WTC11 (cell line): ENCODE measurements at regions not wholly inside any gene's neighbourhood (a gene's known extent, or its start where the extent isn't known, plus 50 kb on each side); places are given as distances from the start of the nearest gene placed in this dataset.

Experiments
- ATAC-seq: fragments of 200-7000 bp; cut with Tn5 transposase; 2 replicates; pipeline ENCODE4 v1.10.0; 2021; ENCODE audit warnings: mild to moderate bottlenecking, moderate library complexity
- CTCF ChIA-PET: fragments of 300-600 bp; sonication (Branson Sonifier 250); formaldehyde crosslinking; loops from one replicate; lab custom pipeline; 2021; ENCODE audit warnings: antibody characterized with exemption; lab: Charles Lee
- POLR2A ChIA-PET: fragments of 350-600 bp; sonication (Branson Sonifier 250); formaldehyde crosslinking; loops from one replicate; lab custom pipeline; 2021; ENCODE audit warnings: antibody characterized with exemption; lab: Charles Lee
- DNase-seq: peaks from one replicate; pipeline ENCODE4 v3.0.0; 2021; ENCODE audit warnings: low spot score
- H3K27ac Mint-ChIP-seq: 2 replicates; pipeline ENCODE4 v1.8.0; 2021; ENCODE audit warnings: mixed read lengths
- H3K27me3 Mint-ChIP-seq: 2 replicates; pipeline ENCODE4 v1.8.0; 2021; ENCODE audit warnings: low read depth, mild to moderate bottlenecking, moderate library complexity, mixed read lengths
- H3K36me3 Mint-ChIP-seq: 2 replicates; pipeline ENCODE4 v1.8.0; 2021; ENCODE audit warnings: mixed read lengths
- H3K4me1 Mint-ChIP-seq: 2 replicates; pipeline ENCODE4 v1.8.0; 2022; ENCODE audit warnings: mixed read lengths
- H3K4me3 Mint-ChIP-seq: 2 replicates; pipeline ENCODE4 v1.8.0; 2021; ENCODE audit warnings: mild to moderate bottlenecking, moderate library complexity, mixed read lengths
- H3K9me3 Mint-ChIP-seq: 2 replicates; pipeline ENCODE4 v1.8.0; 2021; ENCODE audit warnings: mixed read lengths
- ELF4 ChIP-seq: sonication (generic); formaldehyde crosslinking; IDR thresholded peaks from 2 replicates; pipeline ENCODE4 v1.8.1; 2022; ENCODE audit warnings: low read depth, mild to moderate bottlenecking, moderate library complexity, missing genetic modification reagents
- GABPB1 ChIP-seq: sonication (generic); formaldehyde crosslinking; IDR thresholded peaks from 2 replicates; pipeline ENCODE4 v1.8.1; 2023; ENCODE audit warnings: mild to moderate bottlenecking, missing genetic modification reagents
- NFE2L1 ChIP-seq: sonication (generic); formaldehyde crosslinking; IDR thresholded peaks from 2 replicates; pipeline ENCODE4 v1.8.1; 2023; ENCODE audit warnings: missing genetic modification reagents
- NR3C1 ChIP-seq: sonication (generic); formaldehyde crosslinking; conservative IDR thresholded peaks from 2 replicates; pipeline ENCODE4 v1.8.1; 2023; ENCODE audit warnings: low read depth, mild to moderate bottlenecking, missing genetic modification reagents
- RELA ChIP-seq: sonication (generic); formaldehyde crosslinking; IDR thresholded peaks from 2 replicates; pipeline ENCODE4 v1.8.1; 2022; ENCODE audit warnings: missing genetic modification reagents, mild to moderate bottlenecking, borderline replicate concordance
- RORB ChIP-seq: fragments of 250-450 bp; sonication (Bioruptor Pico); IDR thresholded peaks from 2 replicates; pipeline ENCODE4 v1.9.0; 2021; ENCODE audit warnings: mild to moderate bottlenecking
- TF ChIP-seq, protein P1 (sequence below): fragments of 250-450 bp; sonication (Bioruptor Pico); IDR thresholded peaks from 2 replicates; pipeline ENCODE4 v2.1.2; 2022; ENCODE audit warnings: mild to moderate bottlenecking, moderate library complexity
- TF ChIP-seq, protein P2 (sequence below): sonication (generic); formaldehyde crosslinking; IDR thresholded peaks from 2 replicates; pipeline ENCODE4 v1.8.0; 2023; ENCODE audit warnings: missing genetic modification reagents
- TF ChIP-seq, protein P3 (sequence below): sonication (generic); formaldehyde crosslinking; IDR thresholded peaks from 2 replicates; pipeline ENCODE4 v1.8.1; 2022; ENCODE audit warnings: low read depth, mild to moderate bottlenecking, moderate library complexity, missing genetic modification reagents, borderline replicate concordance
- TF ChIP-seq, protein P4 (sequence below): fragments of 250-450 bp; sonication (Bioruptor Pico); conservative IDR thresholded peaks from 2 replicates; pipeline ENCODE4 v1.9.0; 2021; ENCODE audit warnings: mild to moderate bottlenecking
- TF ChIP-seq, protein P5 (sequence below): sonication (generic); formaldehyde crosslinking; IDR thresholded peaks from 2 replicates; pipeline ENCODE4 v1.8.0; 2023; ENCODE audit warnings: mild to moderate bottlenecking, missing genetic modification reagents
- TF ChIP-seq, protein P6 (sequence below): fragments of 250-450 bp; sonication (Bioruptor Pico); IDR thresholded peaks from 2 replicates; pipeline ENCODE4 v1.8.0; 2021; ENCODE audit warnings: mild to moderate bottlenecking
- TF ChIP-seq, protein P7 (sequence below): sonication (generic); formaldehyde crosslinking; IDR thresholded peaks from 2 replicates; pipeline ENCODE4 v1.8.1; 2023; ENCODE audit warnings: mild to moderate bottlenecking, missing genetic modification reagents

DNA sequence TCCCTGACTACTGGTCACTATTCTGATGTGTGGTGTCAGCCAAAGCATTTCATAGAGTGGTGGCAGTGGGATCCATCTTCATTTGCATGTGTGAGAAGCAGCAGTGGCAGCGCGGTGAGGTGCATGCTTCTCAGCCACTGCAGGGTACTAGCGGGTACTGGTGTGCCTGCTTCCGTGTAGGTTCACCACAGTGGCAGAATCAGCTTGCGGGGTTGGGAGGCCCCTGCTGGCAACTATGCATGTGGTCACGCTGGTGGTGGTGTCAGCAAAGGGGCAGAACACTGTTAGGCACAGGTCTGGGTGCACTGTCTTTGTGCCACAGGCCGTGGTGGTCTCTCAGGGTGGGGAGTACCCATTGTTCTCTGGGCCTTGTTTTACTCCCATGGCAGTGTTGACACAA is 286.4 kb upstream of the TENM4 start:
- POLR2A ChIA-PET, result interaction anchor here (0.7 kb wide), 1 partner anchor 37 kb away, joined by 6 read pairs; no protein-coding TSS in a partner anchor
- no peaks in the 10 kb centered on the region for H3K36me3 Mint-ChIP-seq
- TF ChIP-seq NR3C1 (no peak), ELF4 (CRISPR knock-in tag) (no peak), RELA (CRISPR knock-in tag) (no peak), RORB (CRISPR knock-in tag) (no peak)
- TF ChIP-seq, protein P1, sequence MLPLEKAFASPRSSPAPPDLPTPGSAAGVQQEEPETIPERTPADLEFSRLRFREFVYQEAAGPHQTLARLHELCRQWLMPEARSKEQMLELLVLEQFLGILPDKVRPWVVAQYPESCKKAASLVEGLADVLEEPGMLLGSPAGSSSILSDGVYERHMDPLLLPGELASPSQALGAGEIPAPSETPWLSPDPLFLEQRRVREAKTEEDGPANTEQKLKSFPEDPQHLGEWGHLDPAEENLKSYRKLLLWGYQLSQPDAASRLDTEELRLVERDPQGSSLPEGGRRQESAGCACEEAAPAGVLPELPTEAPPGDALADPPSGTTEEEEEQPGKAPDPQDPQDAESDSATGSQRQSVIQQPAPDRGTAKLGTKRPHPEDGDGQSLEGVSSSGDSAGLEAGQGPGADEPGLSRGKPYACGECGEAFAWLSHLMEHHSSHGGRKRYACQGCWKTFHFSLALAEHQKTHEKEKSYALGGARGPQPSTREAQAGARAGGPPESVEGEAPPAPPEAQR, result no peak
- TF ChIP-seq, protein P2, sequence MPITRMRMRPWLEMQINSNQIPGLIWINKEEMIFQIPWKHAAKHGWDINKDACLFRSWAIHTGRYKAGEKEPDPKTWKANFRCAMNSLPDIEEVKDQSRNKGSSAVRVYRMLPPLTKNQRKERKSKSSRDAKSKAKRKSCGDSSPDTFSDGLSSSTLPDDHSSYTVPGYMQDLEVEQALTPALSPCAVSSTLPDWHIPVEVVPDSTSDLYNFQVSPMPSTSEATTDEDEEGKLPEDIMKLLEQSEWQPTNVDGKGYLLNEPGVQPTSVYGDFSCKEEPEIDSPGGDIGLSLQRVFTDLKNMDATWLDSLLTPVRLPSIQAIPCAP (CRISPR knock-in tag), result no peak
- TF ChIP-seq, protein P3, sequence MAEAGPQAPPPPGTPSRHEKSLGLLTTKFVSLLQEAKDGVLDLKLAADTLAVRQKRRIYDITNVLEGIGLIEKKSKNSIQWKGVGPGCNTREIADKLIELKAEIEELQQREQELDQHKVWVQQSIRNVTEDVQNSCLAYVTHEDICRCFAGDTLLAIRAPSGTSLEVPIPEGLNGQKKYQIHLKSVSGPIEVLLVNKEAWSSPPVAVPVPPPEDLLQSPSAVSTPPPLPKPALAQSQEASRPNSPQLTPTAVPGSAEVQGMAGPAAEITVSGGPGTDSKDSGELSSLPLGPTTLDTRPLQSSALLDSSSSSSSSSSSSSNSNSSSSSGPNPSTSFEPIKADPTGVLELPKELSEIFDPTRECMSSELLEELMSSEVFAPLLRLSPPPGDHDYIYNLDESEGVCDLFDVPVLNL, result no peak
- TF ChIP-seq, protein P4, sequence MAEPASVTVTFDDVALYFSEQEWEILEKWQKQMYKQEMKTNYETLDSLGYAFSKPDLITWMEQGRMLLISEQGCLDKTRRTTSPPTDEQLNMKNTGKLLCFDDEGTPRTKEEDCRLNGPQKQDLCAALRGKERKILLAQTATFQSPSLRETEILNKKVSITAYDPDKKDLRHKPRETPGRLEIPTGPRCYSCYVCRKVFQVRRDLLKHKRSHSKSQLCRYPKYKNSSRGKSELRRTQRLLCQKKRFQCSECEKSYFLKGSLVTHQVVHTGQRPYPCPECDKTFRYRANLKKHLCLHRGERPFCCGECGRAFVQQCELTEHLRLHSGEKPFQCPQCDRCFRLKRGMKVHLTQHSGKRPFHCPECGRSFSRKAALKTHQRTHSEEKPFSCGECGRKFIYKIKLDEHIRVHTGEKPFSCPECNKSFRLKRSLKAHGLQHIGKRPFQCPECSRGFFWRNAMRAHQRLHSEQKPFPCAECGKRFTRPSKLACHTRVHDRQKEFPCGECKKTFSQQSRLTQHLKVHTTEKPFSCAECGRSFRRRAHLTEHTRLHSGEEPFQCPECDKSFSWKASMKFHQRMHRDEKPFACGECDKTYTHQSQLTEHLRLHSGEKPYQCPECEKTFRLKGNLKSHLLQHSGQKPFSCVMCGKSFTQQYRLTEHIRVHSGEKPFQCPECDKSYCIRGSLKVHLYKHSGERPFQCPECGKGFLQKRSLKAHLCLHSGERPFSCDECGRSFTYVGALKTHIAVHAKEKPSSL, result no peak
- TF ChIP-seq, protein P5, sequence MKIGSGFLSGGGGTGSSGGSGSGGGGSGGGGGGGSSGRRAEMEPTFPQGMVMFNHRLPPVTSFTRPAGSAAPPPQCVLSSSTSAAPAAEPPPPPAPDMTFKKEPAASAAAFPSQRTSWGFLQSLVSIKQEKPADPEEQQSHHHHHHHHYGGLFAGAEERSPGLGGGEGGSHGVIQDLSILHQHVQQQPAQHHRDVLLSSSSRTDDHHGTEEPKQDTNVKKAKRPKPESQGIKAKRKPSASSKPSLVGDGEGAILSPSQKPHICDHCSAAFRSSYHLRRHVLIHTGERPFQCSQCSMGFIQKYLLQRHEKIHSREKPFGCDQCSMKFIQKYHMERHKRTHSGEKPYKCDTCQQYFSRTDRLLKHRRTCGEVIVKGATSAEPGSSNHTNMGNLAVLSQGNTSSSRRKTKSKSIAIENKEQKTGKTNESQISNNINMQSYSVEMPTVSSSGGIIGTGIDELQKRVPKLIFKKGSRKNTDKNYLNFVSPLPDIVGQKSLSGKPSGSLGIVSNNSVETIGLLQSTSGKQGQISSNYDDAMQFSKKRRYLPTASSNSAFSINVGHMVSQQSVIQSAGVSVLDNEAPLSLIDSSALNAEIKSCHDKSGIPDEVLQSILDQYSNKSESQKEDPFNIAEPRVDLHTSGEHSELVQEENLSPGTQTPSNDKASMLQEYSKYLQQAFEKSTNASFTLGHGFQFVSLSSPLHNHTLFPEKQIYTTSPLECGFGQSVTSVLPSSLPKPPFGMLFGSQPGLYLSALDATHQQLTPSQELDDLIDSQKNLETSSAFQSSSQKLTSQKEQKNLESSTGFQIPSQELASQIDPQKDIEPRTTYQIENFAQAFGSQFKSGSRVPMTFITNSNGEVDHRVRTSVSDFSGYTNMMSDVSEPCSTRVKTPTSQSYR, result no peak
- TF ChIP-seq, protein P6, sequence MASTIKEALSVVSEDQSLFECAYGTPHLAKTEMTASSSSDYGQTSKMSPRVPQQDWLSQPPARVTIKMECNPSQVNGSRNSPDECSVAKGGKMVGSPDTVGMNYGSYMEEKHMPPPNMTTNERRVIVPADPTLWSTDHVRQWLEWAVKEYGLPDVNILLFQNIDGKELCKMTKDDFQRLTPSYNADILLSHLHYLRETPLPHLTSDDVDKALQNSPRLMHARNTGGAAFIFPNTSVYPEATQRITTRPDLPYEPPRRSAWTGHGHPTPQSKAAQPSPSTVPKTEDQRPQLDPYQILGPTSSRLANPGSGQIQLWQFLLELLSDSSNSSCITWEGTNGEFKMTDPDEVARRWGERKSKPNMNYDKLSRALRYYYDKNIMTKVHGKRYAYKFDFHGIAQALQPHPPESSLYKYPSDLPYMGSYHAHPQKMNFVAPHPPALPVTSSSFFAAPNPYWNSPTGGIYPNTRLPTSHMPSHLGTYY (CRISPR knock-in tag), result no peak
- TF ChIP-seq, protein P7, sequence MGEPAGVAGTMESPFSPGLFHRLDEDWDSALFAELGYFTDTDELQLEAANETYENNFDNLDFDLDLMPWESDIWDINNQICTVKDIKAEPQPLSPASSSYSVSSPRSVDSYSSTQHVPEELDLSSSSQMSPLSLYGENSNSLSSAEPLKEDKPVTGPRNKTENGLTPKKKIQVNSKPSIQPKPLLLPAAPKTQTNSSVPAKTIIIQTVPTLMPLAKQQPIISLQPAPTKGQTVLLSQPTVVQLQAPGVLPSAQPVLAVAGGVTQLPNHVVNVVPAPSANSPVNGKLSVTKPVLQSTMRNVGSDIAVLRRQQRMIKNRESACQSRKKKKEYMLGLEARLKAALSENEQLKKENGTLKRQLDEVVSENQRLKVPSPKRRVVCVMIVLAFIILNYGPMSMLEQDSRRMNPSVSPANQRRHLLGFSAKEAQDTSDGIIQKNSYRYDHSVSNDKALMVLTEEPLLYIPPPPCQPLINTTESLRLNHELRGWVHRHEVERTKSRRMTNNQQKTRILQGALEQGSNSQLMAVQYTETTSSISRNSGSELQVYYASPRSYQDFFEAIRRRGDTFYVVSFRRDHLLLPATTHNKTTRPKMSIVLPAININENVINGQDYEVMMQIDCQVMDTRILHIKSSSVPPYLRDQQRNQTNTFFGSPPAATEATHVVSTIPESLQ (CRISPR knock-in tag), result no peak
- TF ChIP-seq, all 79 proteins: peak for 0
- Mint-ChIP-seq H3K9me3 (peaks cover 11% of the 10 kb centered on the region), H3K4me3 (no peak overlapping the region), H3K27ac (no peak overlapping the region), H3K4me1 (no peaks in the 10 kb centered on the region), H3K27me3 (no peaks in the 10 kb centered on the region)
- peak; percentile 13 for DNase-seq
- CTCF ChIA-PET, result no interaction called here
- peak; percentile 58 for ATAC-seq

DNA sequence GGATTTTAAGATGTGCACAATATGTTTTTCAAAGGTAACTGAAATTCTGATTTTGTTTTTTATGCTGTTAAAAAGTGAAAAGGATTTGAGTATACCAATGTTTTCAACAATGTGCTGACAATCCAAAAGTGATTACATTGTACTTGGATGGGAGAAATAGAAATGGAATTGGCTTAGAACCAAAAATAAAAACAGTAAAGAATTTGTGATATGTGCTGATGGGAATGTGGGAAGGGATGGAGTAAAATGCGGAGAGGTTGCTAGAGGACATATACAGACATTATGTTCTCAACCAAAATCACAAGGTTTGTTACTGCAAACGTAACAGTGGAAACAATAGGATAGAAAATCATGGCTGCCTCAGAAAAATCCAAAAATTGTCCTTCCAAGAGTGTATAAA is 279.3 kb upstream of the TENM4 start:
- Mint-ChIP-seq H3K36me3 (no peaks in the 10 kb centered on the region), H3K27me3 (no peaks in the 10 kb centered on the region), H3K4me3 (no peak overlapping the region), H3K27ac (no peak overlapping the region), H3K4me1 (peaks cover 19% of the 10 kb centered on the region), H3K9me3 (peaks cover 8% of the 10 kb centered on the region; the same call in 1 of the 2 replicates)
- CTCF ChIA-PET, result no interaction called here
- DNase-seq (no peak), ATAC-seq (no peak)
- no peak for TF ChIP-seq GABPB1 (CRISPR knock-in tag)
- TF ChIP-seq NFE2L1 (CRISPR knock-in tag), result no peak
- POLR2A ChIA-PET, result no interaction called here
